Naive B cell (primary cell): ENCODE measurements at regions not wholly inside any gene's neighbourhood (a gene's known extent, or its start where the extent isn't known, plus 50 kb on each side); places are given as distances from the start of the nearest gene placed in this dataset.

Source experiments
- ATAC-seq, 2 donors: fragments of 150-1000 bp; cut with Tn5 transposase; 2 replicates each; pipeline ENCODE4 v1.10.0; 2021; ENCODE audit warnings: low read depth in 2 of 2, mild to moderate bottlenecking in 2 of 2, moderate library complexity in 2 of 2
- DNase-seq: peaks from one replicate; pipeline ENCODE4 v3.0.0; 2022
- H3K27ac Mint-ChIP-seq, 6 donors: one replicate each; pipeline ENCODE4 v1.8.0; 2020 to 2022; ENCODE audit warnings: mild to moderate bottlenecking in 6 of 6, mixed read lengths in 6 of 6, moderate library complexity in 5 of 6, inconsistent platforms in 2 of 6
- H3K27me3 Mint-ChIP-seq, 3 donors: one replicate each; pipeline ENCODE4 v1.8.0; 2021 to 2022; ENCODE audit warnings: mixed read lengths in 3 of 3, mild to moderate bottlenecking in 1 of 3
- H3K36me3 Mint-ChIP-seq, 2 donors: one replicate each; pipeline ENCODE4 v1.8.0; 2020 to 2022; ENCODE audit warnings: mixed read lengths in 2 of 2, inconsistent platforms in 1 of 2, mild to moderate bottlenecking in 1 of 2
- H3K4me1 Mint-ChIP-seq, 3 donors: one replicate each; pipeline ENCODE4 v1.8.0; 2020 to 2022; ENCODE audit warnings: mixed read lengths in 3 of 3, inconsistent platforms in 1 of 3, mild to moderate bottlenecking in 1 of 3, moderate library complexity in 1 of 3
- H3K4me3 Mint-ChIP-seq, 8 donors: one replicate each; pipeline ENCODE4 v1.8.0; 2020 to 2022; ENCODE audit warnings: mild to moderate bottlenecking in 8 of 8, mixed read lengths in 8 of 8, moderate library complexity in 8 of 8, inconsistent platforms in 2 of 8
- H3K9me3 Mint-ChIP-seq, 7 donors: one replicate each; pipeline ENCODE4 v1.8.0; 2020 to 2022; ENCODE audit warnings: mixed read lengths in 7 of 7, mild to moderate bottlenecking in 5 of 7, inconsistent platforms in 2 of 7, moderate library complexity in 1 of 7

DNA sequence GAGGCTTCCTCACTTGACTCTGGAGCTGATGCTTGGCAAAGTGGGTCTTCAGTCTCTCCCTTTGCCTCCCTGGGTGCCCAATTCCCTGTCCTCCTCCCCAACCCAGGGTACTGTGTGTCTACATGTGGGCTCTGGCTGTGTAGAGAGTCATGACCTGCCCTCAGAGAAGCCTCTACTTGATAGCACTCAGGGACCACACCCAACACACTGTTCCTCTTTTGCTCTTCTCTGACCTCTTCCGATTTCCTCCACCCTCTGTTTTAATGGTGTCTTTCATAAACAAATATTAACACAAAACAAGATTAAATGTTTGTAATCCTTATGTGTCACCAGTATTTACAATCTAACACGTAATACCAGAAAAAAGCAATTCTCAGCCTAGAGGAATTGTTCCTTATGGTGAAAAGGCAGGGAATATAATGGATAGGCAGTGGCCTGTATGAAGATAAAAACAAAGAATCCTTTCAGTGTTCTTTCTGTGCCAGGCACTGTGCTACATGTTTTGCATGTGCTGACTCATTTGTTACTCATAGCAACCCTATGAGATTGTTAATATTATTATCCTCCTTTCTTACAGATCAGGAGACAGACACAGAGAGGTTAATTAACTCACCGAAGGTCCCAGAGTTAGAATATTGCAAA is 58.2 kb downstream of the HSD3B1 start:
- Mint-ChIP-seq H3K4me3 (peak overlapping the region in 3 of 8 donors; percentile 11 to 66 (median 55)), H3K36me3 (no peaks in the 10 kb centered on the region), H3K27ac (peak overlapping the region in 2 of 6 donors; percentile 21 to 51), H3K27me3 (peaks cover 9 to 15% (median 9%) of the 10 kb centered on the region in 3 donors), H3K9me3 (no peaks in the 10 kb centered on the region), H3K4me1 (peaks cover 0 to 25% (median 15%) of the 10 kb centered on the region in 3 donors)
- DNase-seq (no peak), ATAC-seq (peak in 1 of 2 donors; percentile 71)

DNA sequence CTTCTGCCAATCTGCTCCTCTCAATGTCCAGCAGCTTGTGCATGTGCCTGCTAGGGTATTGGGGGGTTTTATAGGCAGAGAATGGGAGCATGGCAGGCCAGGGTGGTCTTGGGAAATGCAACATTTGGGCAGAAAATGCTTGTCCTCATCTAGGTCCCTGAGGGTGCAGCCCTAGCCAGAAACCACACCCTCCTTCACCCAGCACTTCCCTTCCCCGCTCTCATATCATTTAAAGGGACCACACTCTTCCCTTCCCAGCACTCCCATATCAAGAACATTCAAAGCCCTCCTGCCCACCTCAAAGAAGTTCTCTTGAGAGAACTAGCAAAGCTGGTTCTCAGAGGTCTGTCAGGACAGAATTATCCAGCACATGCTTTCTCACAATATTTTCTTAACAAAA is 62.1 kb downstream of the HSD3B1 start:
- peak overlapping the region in 2 of 6 donors; percentile 24 to 30 for H3K27ac Mint-ChIP-seq
- peak overlapping the region in 1 of 8 donors; percentile 54 for H3K4me3 Mint-ChIP-seq
- H3K9me3 Mint-ChIP-seq, result peaks cover 0 to 3% (median 0%) of the 10 kb centered on the region in 7 donors
- H3K36me3 Mint-ChIP-seq, result no peaks in the 10 kb centered on the region
- no peak for ATAC-seq
- DNase-seq, result no peak
- peaks cover 5 to 15% (median 9%) of the 10 kb centered on the region in 3 donors for H3K27me3 Mint-ChIP-seq
- peaks cover 0 to 25% (median 15%) of the 10 kb centered on the region in 3 donors for H3K4me1 Mint-ChIP-seq
